K562 (cell line): ENCODE measurements at regions not wholly inside any gene's neighbourhood (a gene's known extent, or its start where the extent isn't known, plus 50 kb on each side); places are given as distances from the start of the nearest gene placed in this dataset.

ENCODE experiments used
- ATAC-seq: fragments of 200-7000 bp; cut with Tn5 transposase; 3 replicates; pipeline ENCODE4 v1.9.1; 2020; ENCODE audit warnings: moderate library complexity
- BruUV-seq: library from RNA; stranded (reverse); fragments of 400-500 nt; replicated peaks from 2 replicates; lab custom pipeline; 2021; lab: Mats Ljungman, UMichigan
- CTCF ChIA-PET: fragments of 300-600 bp; formaldehyde crosslinking; extraction: SDS; loops from one replicate; lab custom pipeline; 2021; ENCODE audit warnings: low intra/inter-chr PET ratio; lab: Yijun Ruan, JAX
- POLR2A ChIA-PET: fragments of 300-600, 350-650 bp; sonication (Branson Sonifier 250); formaldehyde crosslinking; extraction: SDS; loops from one replicate; lab custom pipeline; 2021; ENCODE audit warnings: antibody characterized with exemption, inconsistent platforms; lab: Yijun Ruan, JAX
- DNase-seq, 4 experiments: peaks; one replicate each; pipeline versions ENCODE4 v3.0.0 to v3.0.0-alpha.2; 2011 to 2018; ENCODE audit warnings: low spot score in 3 of 4, mixed read lengths in 3 of 4; ENCODE audit errors: extremely low read depth in 1 of 4
- FAIRE-seq: peaks from 2 replicates; lab custom pipeline; 2011; peaks lifted over from hg19 to GRCh38; lab: Jason Lieb, UNC
- H2AFZ ChIP-seq: 2 replicates; pipeline ENCODE4 v1.6.0; 2011; ENCODE audit warnings: low read depth, low read length, control low read depth, inconsistent platforms
- H3K27ac ChIP-seq: fragments of 200-600 bp; 3 replicates; pipeline ENCODE4 v1.8.0; 2011; ENCODE audit warnings: low read depth, mild to moderate bottlenecking, control low read depth, inconsistent platforms, low read length, moderate library complexity, mixed read lengths; ENCODE audit errors: extremely low read depth
- H3K27me3 ChIP-seq, 2 experiments: fragments of 300-600 bp in 1 of 2; 2 replicates in 1 of 2; 3 replicates in 1 of 2; pipeline versions ENCODE4 v1.6.0 to v1.8.0; 2011; ENCODE audit warnings: inconsistent platforms in 2 of 2, low read length in 2 of 2, mild to moderate bottlenecking in 1 of 2, mixed read lengths in 1 of 2, moderate library complexity in 1 of 2; ENCODE audit not compliant: control insufficient read depth in 2 of 2, insufficient read depth in 2 of 2
- H3K36me3 ChIP-seq: fragments of 300-600 bp; 3 replicates; pipeline ENCODE4 v1.8.0; 2011; ENCODE audit warnings: mild to moderate bottlenecking, low read length, inconsistent platforms; ENCODE audit not compliant: control insufficient read depth, insufficient read depth
- H3K4me1 ChIP-seq, 2 experiments: fragments of 200-600 bp in 1 of 2; replicated peaks in 1 of 2; 2 replicates in 1 of 2; 3 replicates in 1 of 2; pipeline versions ENCODE4 v1.5.1 to v1.8.0; 2011; ENCODE audit warnings: inconsistent platforms in 2 of 2, low read length in 2 of 2, mild to moderate bottlenecking in 1 of 2, mixed read lengths in 1 of 2, moderate library complexity in 1 of 2; ENCODE audit not compliant: control insufficient read depth in 2 of 2, insufficient read depth in 2 of 2
- H3K4me2 ChIP-seq: 2 replicates; pipeline ENCODE4 v1.6.1; 2011; ENCODE audit warnings: low read length, control low read depth, inconsistent platforms, mixed read lengths; ENCODE audit not compliant: insufficient read depth
- H3K4me3 ChIP-seq: fragments of 200-600 bp; sonication (generic), shearing (Covaris generic); 2 replicates; pipeline ENCODE4 v1.5.1; 2016; ENCODE audit warnings: control low read depth, inconsistent platforms
- H3K79me2 ChIP-seq: fragments of 200-600 bp; 3 replicates; pipeline ENCODE4 v1.8.0; 2011; ENCODE audit warnings: low read length, inconsistent platforms; ENCODE audit not compliant: control insufficient read depth, insufficient read depth
- H3K9ac ChIP-seq, 2 experiments: 2 replicates each; pipeline versions ENCODE4 v1.6.0 to v1.6.1; 2011; ENCODE audit warnings: low read depth in 2 of 2, low read length in 2 of 2, control low read depth in 1 of 2, inconsistent platforms in 1 of 2, mild to moderate bottlenecking in 1 of 2, mixed read lengths in 1 of 2; ENCODE audit not compliant: insufficient read depth in 1 of 2
- H3K9me1 ChIP-seq: one replicate; pipeline ENCODE4 v1.6.0; 2011; ENCODE audit warnings: inconsistent platforms, mild to moderate bottlenecking, low read length, moderate library complexity; ENCODE audit not compliant: control insufficient read depth, insufficient read depth
- H3K9me3 ChIP-seq: replicated peaks from 2 replicates; pipeline ENCODE4 v1.5.1; 2011; ENCODE audit warnings: low read depth, low read length, inconsistent platforms; ENCODE audit not compliant: control insufficient read depth, insufficient read depth
- H4K20me1 ChIP-seq: replicated peaks from 2 replicates; pipeline ENCODE4 v1.6.1; 2011; ENCODE audit warnings: low read length, inconsistent platforms, mixed read lengths; ENCODE audit not compliant: control insufficient read depth, insufficient read depth
- MAFF ChIP-seq: IDR thresholded peaks from 2 replicates; pipeline ENCODE4 v1.6.1; 2012; ENCODE audit warnings: low read length, improper control_type of control experiment
- MAFG ChIP-seq: fragments of 450-650 bp; conservative IDR thresholded peaks from 2 replicates; pipeline ENCODE4 v1.6.1; 2016; ENCODE audit warnings: missing genetic modification characterization, missing compliant biosample characterization
- MAFK ChIP-seq: IDR thresholded peaks from 2 replicates; pipeline ENCODE4 v1.6.1; 2011; ENCODE audit warnings: low read length, improper control_type of control experiment
- POLR2H ChIP-seq: IDR thresholded peaks from 2 replicates; pipeline ENCODE4 v1.6.1; 2016; ENCODE audit warnings: missing genetic modification characterization, low read depth, mild to moderate bottlenecking, control low read depth, missing compliant biosample characterization, moderate library complexity
- RNF219 ChIP-seq: fragments of 250-450 bp; sonication (Bioruptor Pico); IDR thresholded peaks from 2 replicates; pipeline ENCODE4 v1.5.0; 2022; ENCODE audit warnings: mild to moderate bottlenecking
- ZNF316 ChIP-seq: fragments of 450-650 bp; IDR thresholded peaks from 2 replicates; pipeline ENCODE4 v1.6.1; 2016
- WGBS: fragments of 100-300 bp; shearing (Covaris generic); methylation state at CpG from one replicate; pipeline ENCODE4 v1.1.6; 2016; ENCODE audit warnings: low coverage, mixed read lengths; ENCODE audit not compliant: insufficient coverage; ENCODE audit errors: missing lambda C conversion rate; 5-methylcytosine and 5-hydroxymethylcytosine counted together
- in situ Hi-C: fragments of 300-500 bp; cut with MboI; formaldehyde crosslinking; loops from 4 replicates; pipeline ENCODE4 v1.15.0; 2018; ENCODE audit warnings: inconsistent platforms, mixed read lengths
- intact Hi-C: fragments of 100-400 bp; cut with micrococcal nuclease; formaldehyde crosslinking; loops from 2 replicates; pipeline ENCODE4 v1.14.2; 2022

GRCh38 chr7:137129025-137129424 is 214.5 kb downstream of the PTN start:
- in situ Hi-C loops = no loop called here
- ChIA-PET CTCF (no interaction called here), POLR2A (no interaction called here)
- intact Hi-C loops = no loop called here
- WGBS = 0% methylated on average over 4 of the region's 4 CpGs
- Histone ChIP-seq H3K9me1 (no peaks in the 10 kb centered on the region), H3K4me2 (no peak overlapping the region), H3K9me3 (no peaks in the 10 kb centered on the region), H3K36me3 (no peaks in the 10 kb centered on the region), H3K9ac (no peak overlapping the region), H4K20me1 (no peaks in the 10 kb centered on the region), H3K79me2 (no peaks in the 10 kb centered on the region), H3K4me1 (no peaks in the 10 kb centered on the region), H2AFZ (no peak overlapping the region), H3K27me3 (no peaks in the 10 kb centered on the region), H3K27ac (no peak overlapping the region), H3K4me3 (no peak overlapping the region)
- BruUV-seq = no TSS peak
- ATAC-seq (no peak), FAIRE-seq (no peak), DNase-seq (no peak)
- TF ChIP-seq MAFG (tag) (0 out of 2 replicates have a peak, but pooled peaks have one; percentile 11), MAFF (peak; percentile 17; the same call in 1 of the 2 replicates), ZNF316 (peak; percentile 49; the same call in 1 of the 2 replicates), POLR2H (tag) (no peak), MAFK (peak; percentile 47), RNF219 (CRISPR knock-in tag) (no peak)
